ENCODE measurements at regions not wholly inside any gene's neighbourhood (a gene's known extent, or its start where the extent isn't known, plus 50 kb on each side); places are given as distances from the start of the nearest gene placed in this dataset.

- H3K9me3 Mint-ChIP-seq: peaks cover 2% of the 10 kb centered on the region
- Histone ChIP-seq H4K20me1 (ENCODE audit: low read depth) (no peaks in the 10 kb centered on the region), H3K79me2 (ENCODE audit: low read depth) (no peaks in the 10 kb centered on the region), H3F3A (ENCODE audit: low read depth) (no peaks in the 10 kb centered on the region), H3K36me3 (no peaks in the 10 kb centered on the region), H3K27ac (no peak overlapping the region), H3K27me3 (no peaks in the 10 kb centered on the region), H3K4me2 (no peak overlapping the region), H3K9ac (no peak overlapping the region), H3K4me1 (peaks cover 5% of the 10 kb centered on the region), H3K4me3 (no peak overlapping the region), H2AFZ (replicated peaks) (no peak overlapping the region), H3K9me3 (ENCODE audit: low read depth) (no peaks in the 10 kb centered on the region)
- H3K27me3 Mint-ChIP-seq (ENCODE audit: insufficient read depth, low read depth): peaks cover 2% of the 10 kb centered on the region
- no peak for TF ChIP-seq CTCF (IDR thresholded peaks at IDR 0.05)
- TF ChIP-seq EZH2phosphoT487 (IDR thresholded peaks at IDR 0.05): no peak
- no peak for TF ChIP-seq EZH2 (IDR thresholded peaks at IDR 0.05)
- H3K4me3 Mint-ChIP-seq: no peak overlapping the region
- peaks cover 30% of the 10 kb centered on the region for H3K4me1 Mint-ChIP-seq
- DNase-seq (ENCODE audit: low spot score): no peak
- no peak overlapping the region for H3K27ac Mint-ChIP-seq
- H3K36me3 Mint-ChIP-seq: no peaks in the 10 kb centered on the region
Observed at GRCh38 chr18:75828379-75828778, 400.9 kb upstream of the SMIM21 start.

GRCh38 chr18:75827751-75828287, 400.3 kb upstream of the SMIM21 start:
- Mint-ChIP-seq H3K4me3 (no peak overlapping the region), H3K4me1 (peaks cover 33% of the 10 kb centered on the region), H3K27ac (no peak overlapping the region), H3K36me3 (no peaks in the 10 kb centered on the region), H3K27me3 (ENCODE audit: insufficient read depth, low read depth) (peaks cover 2% of the 10 kb centered on the region), H3K9me3 (peaks cover 2% of the 10 kb centered on the region)
- Histone ChIP-seq H3K79me2 (ENCODE audit: low read depth) (no peaks in the 10 kb centered on the region), H4K20me1 (ENCODE audit: low read depth) (no peaks in the 10 kb centered on the region), H3F3A (ENCODE audit: low read depth) (no peaks in the 10 kb centered on the region), H3K4me3 (no peak overlapping the region), H3K27me3 (no peaks in the 10 kb centered on the region), H3K4me2 (no peak overlapping the region), H2AFZ (replicated peaks) (no peak overlapping the region), H3K9ac (no peak overlapping the region), H3K36me3 (no peaks in the 10 kb centered on the region), H3K4me1 (peaks cover 5% of the 10 kb centered on the region), H3K27ac (no peak overlapping the region), H3K9me3 (ENCODE audit: low read depth) (no peaks in the 10 kb centered on the region)
- no peak for DNase-seq (ENCODE audit: low spot score)
- TF ChIP-seq CTCF (IDR thresholded peaks at IDR 0.05): no peak
- no peak for TF ChIP-seq EZH2 (IDR thresholded peaks at IDR 0.05)
- TF ChIP-seq EZH2phosphoT487 (IDR thresholded peaks at IDR 0.05): no peak

- H3K27me3 Mint-ChIP-seq (ENCODE audit: insufficient read depth, low read depth): no peaks in the 10 kb centered on the region
- DNase-seq (ENCODE audit: low spot score): no peak
- H3K27ac Mint-ChIP-seq: no peak overlapping the region
- Histone ChIP-seq H3K4me1 (peaks cover 5% of the 10 kb centered on the region), H3F3A (ENCODE audit: low read depth) (no peaks in the 10 kb centered on the region), H3K4me3 (no peak overlapping the region), H4K20me1 (ENCODE audit: low read depth) (no peaks in the 10 kb centered on the region), H3K27me3 (no peaks in the 10 kb centered on the region), H3K4me2 (no peak overlapping the region), H3K36me3 (no peaks in the 10 kb centered on the region), H2AFZ (replicated peaks) (no peak overlapping the region), H3K9ac (no peak overlapping the region), H3K9me3 (ENCODE audit: low read depth) (no peaks in the 10 kb centered on the region), H3K27ac (no peak overlapping the region), H3K79me2 (ENCODE audit: low read depth) (no peaks in the 10 kb centered on the region)
- H3K4me1 Mint-ChIP-seq: peaks cover 28% of the 10 kb centered on the region
- H3K36me3 Mint-ChIP-seq: no peaks in the 10 kb centered on the region
- H3K9me3 Mint-ChIP-seq: no peaks in the 10 kb centered on the region
- TF ChIP-seq EZH2phosphoT487 (IDR thresholded peaks at IDR 0.05) (no peak), EZH2 (IDR thresholded peaks at IDR 0.05) (no peak), CTCF (IDR thresholded peaks at IDR 0.05) (no peak)
- H3K4me3 Mint-ChIP-seq: no peak overlapping the region
Observed at GRCh38 chr18:75824661-75825060, 397.2 kb upstream of the SMIM21 start.
